BJ (cell line): ENCODE measurements at regions not wholly inside any gene's neighbourhood (a gene's known extent, or its start where the extent isn't known, plus 50 kb on each side); places are given as distances from the start of the nearest gene placed in this dataset.

ENCODE experiments used
- CTCF ChIA-PET: fragments of 350-600 bp; formaldehyde crosslinking; extraction: SDS; loops from one replicate; lab custom pipeline; 2021; ENCODE audit warnings: antibody characterized with exemption, inconsistent platforms; lab: Yijun Ruan, JAX
- POLR2A ChIA-PET: fragments of 300-600 bp; sonication (Branson Sonifier 250); formaldehyde crosslinking; extraction: SDS; loops from one replicate; lab custom pipeline; 2021; ENCODE audit warnings: antibody characterized with exemption; lab: Charles Lee
- DNase-seq: peaks from one replicate; pipeline ENCODE4 v3.0.0-alpha.2; 2011; ENCODE audit warnings: low read depth
- H3K27me3 ChIP-seq: 2 replicates; pipeline ENCODE4 v1.6.0; 2011; ENCODE audit warnings: low read length; ENCODE audit not compliant: control insufficient read depth, insufficient read depth
- H3K36me3 ChIP-seq: 2 replicates; pipeline ENCODE4 v1.5.1; 2011; ENCODE audit warnings: low read length; ENCODE audit not compliant: control insufficient read depth, insufficient read depth
- H3K4me3 ChIP-seq: 2 replicates; pipeline ENCODE4 v1.5.1; 2011; ENCODE audit warnings: low read depth, mild to moderate bottlenecking, control low read depth, low read length
- TF ChIP-seq, protein P1 (sequence below): IDR thresholded peaks from 2 replicates; pipeline ENCODE4 v1.5.1; 2011; ENCODE audit warnings: low read depth, mild to moderate bottlenecking, control low read depth, inconsistent platforms, low read length, moderate library complexity; ENCODE audit not compliant: insufficient read depth

- ChIA-PET CTCF (no interaction called here), POLR2A (no interaction called here)
- TF ChIP-seq, protein P1, sequence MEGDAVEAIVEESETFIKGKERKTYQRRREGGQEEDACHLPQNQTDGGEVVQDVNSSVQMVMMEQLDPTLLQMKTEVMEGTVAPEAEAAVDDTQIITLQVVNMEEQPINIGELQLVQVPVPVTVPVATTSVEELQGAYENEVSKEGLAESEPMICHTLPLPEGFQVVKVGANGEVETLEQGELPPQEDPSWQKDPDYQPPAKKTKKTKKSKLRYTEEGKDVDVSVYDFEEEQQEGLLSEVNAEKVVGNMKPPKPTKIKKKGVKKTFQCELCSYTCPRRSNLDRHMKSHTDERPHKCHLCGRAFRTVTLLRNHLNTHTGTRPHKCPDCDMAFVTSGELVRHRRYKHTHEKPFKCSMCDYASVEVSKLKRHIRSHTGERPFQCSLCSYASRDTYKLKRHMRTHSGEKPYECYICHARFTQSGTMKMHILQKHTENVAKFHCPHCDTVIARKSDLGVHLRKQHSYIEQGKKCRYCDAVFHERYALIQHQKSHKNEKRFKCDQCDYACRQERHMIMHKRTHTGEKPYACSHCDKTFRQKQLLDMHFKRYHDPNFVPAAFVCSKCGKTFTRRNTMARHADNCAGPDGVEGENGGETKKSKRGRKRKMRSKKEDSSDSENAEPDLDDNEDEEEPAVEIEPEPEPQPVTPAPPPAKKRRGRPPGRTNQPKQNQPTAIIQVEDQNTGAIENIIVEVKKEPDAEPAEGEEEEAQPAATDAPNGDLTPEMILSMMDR: no peak
- no peaks in the 10 kb centered on the region for H3K36me3 ChIP-seq
- no peak overlapping the region for H3K4me3 ChIP-seq
- H3K27me3 ChIP-seq: no peaks in the 10 kb centered on the region
- no peak for DNase-seq
Observed at GRCh38 chr18:71106701-71107100, 817.9 kb downstream of the SOCS6 start.

- TF ChIP-seq, protein P1: no peak
- Histone ChIP-seq H3K27me3 (no peaks in the 10 kb centered on the region), H3K4me3 (no peak overlapping the region), H3K36me3 (no peaks in the 10 kb centered on the region)
- no peak for DNase-seq
- ChIA-PET CTCF (no interaction called here), POLR2A (no interaction called here)
Observed at GRCh38 chr18:71105994-71106546, 817.2 kb downstream of the SOCS6 start.

DNA sequence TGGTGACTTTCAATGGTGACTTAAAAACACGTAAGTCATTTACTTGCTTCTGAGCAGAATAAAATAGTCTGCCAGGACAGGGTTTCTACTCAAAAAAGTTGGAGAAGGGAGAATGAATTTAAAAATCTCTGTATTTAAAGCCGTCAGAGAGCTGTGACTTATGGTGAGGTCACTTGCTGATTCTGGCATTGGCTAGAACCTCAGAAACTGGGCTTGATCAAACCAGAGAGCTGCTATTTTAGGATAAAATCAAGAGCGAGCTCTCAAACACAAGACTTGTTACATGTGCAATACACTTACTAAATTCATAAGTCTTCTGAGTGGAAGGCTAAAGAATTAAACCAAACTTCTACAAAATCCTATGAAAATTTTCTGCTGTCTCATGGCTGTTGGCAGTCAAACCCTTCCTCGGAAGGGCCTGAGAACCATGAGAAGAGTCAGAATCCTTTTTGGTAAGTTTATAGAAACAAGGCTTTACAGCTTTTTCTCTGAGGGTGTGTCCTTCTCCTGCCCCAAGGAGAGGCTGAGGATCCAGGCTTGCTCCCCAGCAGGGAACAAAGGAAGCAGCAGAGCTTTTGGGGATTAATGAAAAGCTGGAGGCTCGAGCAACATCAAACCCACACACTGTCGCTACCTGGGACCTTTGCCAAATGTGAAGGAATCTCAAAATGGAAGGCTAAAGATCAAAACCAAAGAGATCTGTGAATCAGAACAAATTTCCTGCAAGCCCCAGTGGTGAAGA lies 816.4 kb downstream of the SOCS6 start:
- ChIA-PET POLR2A (no interaction called here), CTCF (no interaction called here)
- Histone ChIP-seq H3K36me3 (no peaks in the 10 kb centered on the region), H3K27me3 (no peaks in the 10 kb centered on the region), H3K4me3 (no peak overlapping the region)
- TF ChIP-seq, protein P1: no peak
- no peak for DNase-seq

- no peak for DNase-seq
Observed at GRCh38 chr18:71079606-71080005, 790.8 kb downstream of the SOCS6 start.

GRCh38 chr18:71077451-71077850 lies 788.6 kb downstream of the SOCS6 start:
- no peak overlapping the region for H3K4me3 ChIP-seq

More at GRCh38 chr18:71079606-71080005, 790.8 kb downstream of the SOCS6 start:
- H3K36me3 ChIP-seq: no peaks in the 10 kb centered on the region
- POLR2A ChIA-PET: no interaction called here
- CTCF ChIA-PET: interaction anchor here (1.5 kb wide), 1 partner anchor 9 kb away, joined by 3 read pairs; no protein-coding TSS in a partner anchor
- no peaks in the 10 kb centered on the region for H3K27me3 ChIP-seq
- TF ChIP-seq, protein P1: no peak
- no peak overlapping the region for H3K4me3 ChIP-seq

More at GRCh38 chr18:71077451-71077850, 788.6 kb downstream of the SOCS6 start:
- DNase-seq: no peak
- Histone ChIP-seq H3K27me3 (no peaks in the 10 kb centered on the region), H3K36me3 (no peaks in the 10 kb centered on the region)
- TF ChIP-seq, protein P1: no peak
- ChIA-PET CTCF (no interaction called here), POLR2A (no interaction called here)
